Lower leg skin (tissue), 4 donors: ENCODE measurements at regions not wholly inside any gene's neighbourhood (a gene's known extent, or its start where the extent isn't known, plus 50 kb on each side); places are given as distances from the start of the nearest gene placed in this dataset.

Experiments used
- DNase-seq, 2 donors: peaks; one replicate each; pipeline ENCODE4 v3.0.0-alpha.2; 2019; ENCODE audit warnings: low spot score in 2 of 2
- H3K4me3 ChIP-seq: fragments of 200-600 bp; sonication (generic); 2 replicates; pipeline ENCODE4 v1.5.1; 2017; ENCODE audit warnings: mild to moderate bottlenecking, low read depth; ENCODE audit not compliant: poor library complexity, severe bottlenecking
- POLR2A ChIP-seq, 2 donors: fragments of 450-650 bp; IDR thresholded peaks; one replicate each; pipeline ENCODE4 v1.6.1; 2016 to 2017; ENCODE audit warnings: antibody characterized with exemption in 2 of 2, mild to moderate bottlenecking in 1 of 2, moderate library complexity in 1 of 2
- WGBS, 2 donors: methylation state at CpG; one replicate each; pipeline ENCODE4 v1.1.5; 2018; 5-methylcytosine and 5-hydroxymethylcytosine counted together
- intact Hi-C: fragments of 100-400 bp; cut with DNase I; formaldehyde crosslinking; loops from one replicate; pipeline ENCODE4 v1.15.0; 2023; ENCODE audit warnings: low total_unique reads
- TF ChIP-seq, protein P1 (sequence below), 3 donors: fragments of 450-650 bp; IDR thresholded peaks; one replicate each; pipeline ENCODE4 v1.5.1; 2016; ENCODE audit warnings: antibody characterized with exemption in 3 of 3, mild to moderate bottlenecking in 3 of 3, moderate library complexity in 2 of 3

DNA sequence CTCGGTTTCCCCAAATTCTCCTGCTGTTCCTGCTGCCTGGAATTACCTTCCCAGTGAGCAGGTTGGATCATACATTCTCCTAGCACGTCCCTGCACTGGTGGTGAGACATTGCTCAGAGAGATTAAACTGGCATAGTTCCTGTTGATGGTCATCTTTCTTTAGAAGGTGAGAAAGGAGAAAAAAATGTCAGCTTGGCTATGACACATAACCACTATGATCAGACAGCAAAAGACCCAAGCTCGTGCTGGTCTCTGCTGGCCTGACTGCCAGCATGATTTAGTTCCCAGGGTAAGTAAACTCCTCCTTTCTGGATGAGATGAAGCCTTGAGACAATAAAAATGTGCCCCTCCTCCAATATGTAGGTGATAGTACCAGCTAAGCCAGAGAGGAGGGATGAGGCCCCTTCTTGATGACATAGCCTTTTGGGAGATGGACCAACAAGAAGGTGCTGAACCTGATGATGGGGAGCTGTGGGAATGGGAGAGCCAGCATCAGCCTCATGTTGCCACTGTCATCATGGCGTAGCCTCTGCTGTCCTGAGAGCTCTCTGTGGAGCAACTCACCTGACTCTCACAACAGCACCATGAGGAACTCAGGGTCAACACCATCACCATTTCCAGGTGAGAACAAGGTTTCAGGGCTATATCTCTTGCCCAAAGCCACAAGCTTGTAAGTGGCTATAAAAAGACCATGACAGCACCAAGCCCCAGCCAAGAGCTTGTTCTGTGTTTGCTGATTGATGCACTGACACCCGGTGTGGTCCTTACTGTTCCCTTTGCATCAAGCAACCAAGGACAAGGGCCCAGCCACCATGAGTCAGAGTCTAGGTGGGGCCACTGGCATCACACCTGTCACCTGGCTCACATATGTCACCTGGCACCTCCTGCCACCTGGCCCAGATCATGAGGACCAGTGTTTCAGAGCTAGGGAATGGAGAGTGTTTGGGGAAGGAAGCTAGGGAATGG, 200.0 kb downstream of the MATN1 start:
- H3K4me3 ChIP-seq: no peak overlapping the region
- intact Hi-C loops: no loop called here
- 62% methylated on average over 5 of the region's 5 CpGs for WGBS, 2 donors
- peak in 1 of 2 donors; percentile 83 for DNase-seq
- TF ChIP-seq POLR2A (IDR thresholded peaks at IDR 0.05): no peak
- TF ChIP-seq, protein P1, sequence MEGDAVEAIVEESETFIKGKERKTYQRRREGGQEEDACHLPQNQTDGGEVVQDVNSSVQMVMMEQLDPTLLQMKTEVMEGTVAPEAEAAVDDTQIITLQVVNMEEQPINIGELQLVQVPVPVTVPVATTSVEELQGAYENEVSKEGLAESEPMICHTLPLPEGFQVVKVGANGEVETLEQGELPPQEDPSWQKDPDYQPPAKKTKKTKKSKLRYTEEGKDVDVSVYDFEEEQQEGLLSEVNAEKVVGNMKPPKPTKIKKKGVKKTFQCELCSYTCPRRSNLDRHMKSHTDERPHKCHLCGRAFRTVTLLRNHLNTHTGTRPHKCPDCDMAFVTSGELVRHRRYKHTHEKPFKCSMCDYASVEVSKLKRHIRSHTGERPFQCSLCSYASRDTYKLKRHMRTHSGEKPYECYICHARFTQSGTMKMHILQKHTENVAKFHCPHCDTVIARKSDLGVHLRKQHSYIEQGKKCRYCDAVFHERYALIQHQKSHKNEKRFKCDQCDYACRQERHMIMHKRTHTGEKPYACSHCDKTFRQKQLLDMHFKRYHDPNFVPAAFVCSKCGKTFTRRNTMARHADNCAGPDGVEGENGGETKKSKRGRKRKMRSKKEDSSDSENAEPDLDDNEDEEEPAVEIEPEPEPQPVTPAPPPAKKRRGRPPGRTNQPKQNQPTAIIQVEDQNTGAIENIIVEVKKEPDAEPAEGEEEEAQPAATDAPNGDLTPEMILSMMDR (IDR thresholded peaks at IDR 0.05): no peak

DNA sequence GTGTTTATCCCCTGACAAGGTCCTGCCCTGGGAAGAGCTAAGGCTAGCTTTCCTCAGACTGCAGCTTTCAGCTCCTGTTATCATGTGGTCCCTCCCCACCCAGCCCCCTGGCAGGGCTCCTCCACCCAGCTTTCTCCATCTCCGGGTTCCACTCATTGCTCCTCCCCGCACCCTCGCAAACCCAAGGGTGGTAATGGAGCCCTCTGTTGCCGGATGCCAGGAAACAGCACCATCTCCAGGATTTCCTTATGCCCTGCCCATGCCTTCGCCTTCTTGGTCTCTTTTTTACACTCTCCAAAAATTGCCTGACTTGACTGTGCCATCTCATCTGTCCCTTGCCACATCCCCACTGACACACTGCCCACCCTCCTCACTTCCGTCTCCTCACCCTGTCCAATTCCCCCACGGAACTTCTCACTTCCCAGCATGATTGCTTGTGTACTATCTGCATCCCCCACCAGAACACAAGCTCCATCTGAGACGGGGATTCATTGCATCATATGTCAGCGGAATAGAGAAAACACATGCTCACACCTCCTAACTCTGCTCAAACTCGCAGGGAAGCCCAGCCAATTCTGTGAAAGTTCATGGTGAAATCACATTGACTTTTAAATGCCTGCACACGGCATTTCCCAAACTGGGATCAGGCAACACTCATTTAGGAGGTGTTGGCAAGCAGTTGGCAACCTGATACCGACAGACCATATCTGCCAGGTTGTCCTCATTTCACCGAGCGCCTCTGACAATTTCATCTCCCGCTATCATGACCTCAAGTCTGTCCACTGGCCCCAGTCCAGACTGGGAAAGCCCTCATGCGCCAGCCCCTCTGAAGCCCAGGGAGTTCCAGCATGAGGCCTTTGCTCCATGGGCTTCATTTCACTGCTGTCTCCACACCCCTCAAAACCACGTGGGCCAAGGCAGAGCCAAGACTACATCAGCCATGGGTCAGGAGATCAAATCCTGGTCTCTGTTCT, 201.1 kb downstream of the MATN1 start:
- TF ChIP-seq POLR2A (IDR thresholded peaks at IDR 0.05): no peak
- TF ChIP-seq, protein P1 (IDR thresholded peaks at IDR 0.05): no peak

DNA sequence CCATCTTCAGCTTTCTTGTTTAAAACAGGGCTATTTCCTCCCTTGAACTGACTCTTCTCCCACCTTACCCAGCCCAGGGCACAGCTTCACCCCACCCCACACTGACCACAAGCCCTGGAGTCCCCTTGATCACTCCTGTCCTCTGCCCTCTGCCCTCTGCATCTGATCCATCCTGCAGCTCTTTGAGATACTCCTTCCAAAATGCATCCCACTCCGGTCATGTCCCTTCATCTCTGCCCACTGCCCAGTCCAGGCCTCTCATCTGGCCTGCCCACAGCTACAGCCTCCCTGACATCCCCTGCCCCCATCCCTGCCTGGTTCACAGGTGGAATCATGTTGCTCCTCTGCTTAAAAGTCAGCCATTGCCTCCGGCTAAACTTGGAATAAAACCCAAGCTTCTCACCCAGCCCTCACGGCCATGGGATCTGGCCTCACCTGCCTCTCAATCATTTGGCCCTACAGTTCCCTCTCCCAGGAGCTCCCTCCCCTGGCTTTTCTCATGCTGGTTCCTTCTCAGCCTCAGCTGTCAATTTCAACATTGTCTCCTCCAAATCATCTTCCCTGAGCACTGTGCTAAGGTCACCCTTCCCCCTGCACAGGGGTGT, 202.0 kb downstream of the MATN1 start:
- no peak for TF ChIP-seq POLR2A (IDR thresholded peaks at IDR 0.05)
- TF ChIP-seq, protein P1 (IDR thresholded peaks at IDR 0.05): no peak
- intact Hi-C loops: no loop called here
- H3K4me3 ChIP-seq: no peak overlapping the region
- WGBS, 2 donors: 63 to 76% methylated on average over 3 of the region's 3 CpGs
- peak in 1 of 2 donors; percentile 84 for DNase-seq

More for the DNA sequence above, 201.1 kb downstream of the MATN1 start:
- DNase-seq: peak; percentile 76 to 94
- H3K4me3 ChIP-seq: no peak overlapping the region
- WGBS, 2 donors: 20 to 26% methylated on average over 17 of the region's 17 CpGs
- intact Hi-C loops: no loop called here

DNA sequence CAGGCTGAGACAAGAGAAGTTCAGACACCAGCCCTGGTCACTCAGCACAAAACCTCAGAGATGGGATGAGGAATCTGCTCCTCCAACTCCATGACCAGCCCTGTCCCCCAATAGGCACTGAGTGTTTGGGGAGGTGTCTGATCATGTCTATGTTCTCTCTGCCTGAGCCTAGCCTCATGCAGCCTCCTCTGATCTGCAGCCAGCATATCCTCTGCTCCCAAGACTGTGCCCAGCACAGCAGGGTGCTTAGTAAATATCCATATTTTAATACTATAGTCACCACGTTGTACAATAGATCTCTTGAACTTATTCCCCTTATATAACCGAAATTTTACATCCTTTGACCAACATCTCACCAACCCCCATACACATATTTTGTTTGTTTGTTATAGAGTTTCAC, 202.9 kb downstream of the MATN1 start:
- TF ChIP-seq POLR2A (IDR thresholded peaks at IDR 0.05): no peak
- no peak overlapping the region for H3K4me3 ChIP-seq
- DNase-seq: peak in 1 of 2 donors; percentile 23
- WGBS, 2 donors: 46 to 65% methylated on average over 2 of the region's 2 CpGs
- intact Hi-C loops: no loop called here

DNA sequence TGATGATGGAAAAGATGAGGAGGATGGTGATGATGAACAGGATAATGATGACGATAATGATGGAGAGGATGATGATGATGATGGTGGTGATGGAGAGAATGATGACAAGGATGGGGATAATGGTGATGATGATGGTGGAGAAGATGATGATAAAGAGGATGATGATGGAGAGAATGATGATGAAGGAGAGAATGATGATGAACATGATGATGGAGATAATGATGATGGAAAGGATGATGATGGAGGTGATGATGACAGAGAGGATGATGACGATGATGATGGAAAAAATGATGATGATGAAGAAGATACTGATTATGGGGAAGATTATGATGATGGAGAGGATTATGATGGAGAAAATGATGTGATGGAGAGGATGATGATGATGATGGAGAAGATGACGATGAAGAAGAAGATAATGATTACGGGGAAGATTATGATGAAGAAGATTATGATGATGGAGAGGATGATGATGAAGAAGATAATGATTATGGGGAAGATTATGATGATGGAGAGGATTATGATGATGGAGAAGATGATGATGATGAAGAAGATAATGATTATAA, 204.1 kb downstream of the MATN1 start:
- intact Hi-C loops: no loop called here
- H3K4me3 ChIP-seq: no peak overlapping the region
- no peak for DNase-seq
- TF ChIP-seq, protein P1 (IDR thresholded peaks at IDR 0.05): no peak
- TF ChIP-seq POLR2A (IDR thresholded peaks at IDR 0.05): no peak
- WGBS, 2 donors: 70 to 76% methylated on average over 4 of the region's 4 CpGs
